C4-2B (cell line): ENCODE measurements at regions not wholly inside any gene's neighbourhood (a gene's known extent, or its start where the extent isn't known, plus 50 kb on each side); places are given as distances from the start of the nearest gene placed in this dataset.

Experiments
- H3K27ac ChIP-seq: fragments of 450-650 bp; 2 replicates; pipeline ENCODE4 v1.5.1; 2017
- ZFX ChIP-seq: fragments of 450-650 bp; IDR thresholded peaks from 2 replicates; pipeline ENCODE4 v1.6.1; 2017
- TF ChIP-seq, protein P1 (sequence below): fragments of 450-650 bp; conservative IDR thresholded peaks from 2 replicates; pipeline ENCODE4 v1.5.1; 2017; ENCODE audit warnings: mild to moderate bottlenecking

DNA sequence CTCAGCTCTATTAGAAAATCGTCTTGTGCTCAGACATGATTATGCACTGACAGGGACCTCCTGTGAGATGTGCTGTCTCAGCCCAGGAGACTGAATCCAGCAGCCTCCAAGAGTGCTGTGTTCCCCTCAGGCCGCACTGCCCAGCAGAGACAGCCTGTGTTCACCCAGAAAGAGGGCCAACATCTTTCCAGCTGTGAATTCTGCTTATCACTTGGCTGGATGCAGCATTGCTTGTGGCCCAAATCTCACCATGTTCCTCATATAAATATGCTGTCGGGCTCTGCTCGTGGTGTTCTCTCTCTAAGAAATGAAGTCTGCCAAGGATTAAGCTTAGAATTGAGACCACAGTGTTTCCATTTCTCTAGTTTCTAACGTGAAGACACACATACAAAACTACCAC lies 983.0 kb upstream of the WWC1 start:
- no peak for TF ChIP-seq ZFX
- TF ChIP-seq, protein P1, sequence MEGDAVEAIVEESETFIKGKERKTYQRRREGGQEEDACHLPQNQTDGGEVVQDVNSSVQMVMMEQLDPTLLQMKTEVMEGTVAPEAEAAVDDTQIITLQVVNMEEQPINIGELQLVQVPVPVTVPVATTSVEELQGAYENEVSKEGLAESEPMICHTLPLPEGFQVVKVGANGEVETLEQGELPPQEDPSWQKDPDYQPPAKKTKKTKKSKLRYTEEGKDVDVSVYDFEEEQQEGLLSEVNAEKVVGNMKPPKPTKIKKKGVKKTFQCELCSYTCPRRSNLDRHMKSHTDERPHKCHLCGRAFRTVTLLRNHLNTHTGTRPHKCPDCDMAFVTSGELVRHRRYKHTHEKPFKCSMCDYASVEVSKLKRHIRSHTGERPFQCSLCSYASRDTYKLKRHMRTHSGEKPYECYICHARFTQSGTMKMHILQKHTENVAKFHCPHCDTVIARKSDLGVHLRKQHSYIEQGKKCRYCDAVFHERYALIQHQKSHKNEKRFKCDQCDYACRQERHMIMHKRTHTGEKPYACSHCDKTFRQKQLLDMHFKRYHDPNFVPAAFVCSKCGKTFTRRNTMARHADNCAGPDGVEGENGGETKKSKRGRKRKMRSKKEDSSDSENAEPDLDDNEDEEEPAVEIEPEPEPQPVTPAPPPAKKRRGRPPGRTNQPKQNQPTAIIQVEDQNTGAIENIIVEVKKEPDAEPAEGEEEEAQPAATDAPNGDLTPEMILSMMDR, result no peak
- no peak overlapping the region for H3K27ac ChIP-seq

DNA sequence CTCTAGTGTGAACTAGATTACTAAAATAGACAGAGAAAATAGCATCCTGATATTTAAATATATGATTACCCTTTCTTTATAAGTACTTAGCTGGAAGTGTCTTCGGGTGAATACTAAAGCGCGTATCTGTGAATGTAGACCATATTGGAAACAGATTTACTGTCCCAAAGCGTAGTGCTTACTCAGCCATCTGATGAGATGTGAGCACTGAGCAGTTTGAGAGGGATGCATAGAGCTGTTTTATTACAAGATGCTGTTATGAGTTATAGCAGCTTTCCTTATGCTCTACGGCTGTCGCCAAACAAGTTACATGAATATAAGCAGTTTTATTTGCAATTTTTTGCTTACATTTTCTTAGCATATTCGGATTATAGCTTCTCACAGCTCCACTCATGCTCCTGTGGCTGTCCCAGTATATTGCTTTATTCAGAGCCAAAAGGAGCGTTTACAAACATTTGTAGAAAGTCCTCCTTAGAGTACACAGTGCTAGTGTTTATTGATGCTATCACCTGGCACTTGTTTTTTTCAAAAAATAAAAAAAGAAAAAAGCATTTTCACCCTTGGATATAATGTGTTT lies 981.4 kb upstream of the WWC1 start:
- no peak overlapping the region for H3K27ac ChIP-seq
- TF ChIP-seq ZFX, result no peak
- TF ChIP-seq, protein P1, result no peak; the same call in 1 of the 2 replicates

DNA sequence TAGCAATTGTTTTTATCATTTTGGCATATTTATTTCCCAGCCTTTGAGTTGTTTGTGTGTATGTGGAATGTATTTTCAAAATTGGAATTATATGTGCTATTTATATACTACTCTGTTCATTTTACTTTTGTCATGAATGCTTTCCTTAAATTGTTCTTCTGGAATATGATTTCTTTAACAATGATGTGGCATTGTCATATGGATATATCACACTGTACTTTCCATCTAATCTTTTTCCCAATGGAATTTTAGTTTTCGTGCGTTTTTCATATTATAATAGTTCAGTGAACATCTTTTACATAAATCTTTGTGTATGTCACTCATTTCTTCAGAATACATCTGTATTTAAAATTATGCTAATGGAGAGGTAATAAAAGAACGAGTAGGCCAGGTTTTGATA lies 980.1 kb upstream of the WWC1 start:
- no peak overlapping the region for H3K27ac ChIP-seq
- no peak for TF ChIP-seq ZFX
- TF ChIP-seq, protein P1, result no peak

DNA sequence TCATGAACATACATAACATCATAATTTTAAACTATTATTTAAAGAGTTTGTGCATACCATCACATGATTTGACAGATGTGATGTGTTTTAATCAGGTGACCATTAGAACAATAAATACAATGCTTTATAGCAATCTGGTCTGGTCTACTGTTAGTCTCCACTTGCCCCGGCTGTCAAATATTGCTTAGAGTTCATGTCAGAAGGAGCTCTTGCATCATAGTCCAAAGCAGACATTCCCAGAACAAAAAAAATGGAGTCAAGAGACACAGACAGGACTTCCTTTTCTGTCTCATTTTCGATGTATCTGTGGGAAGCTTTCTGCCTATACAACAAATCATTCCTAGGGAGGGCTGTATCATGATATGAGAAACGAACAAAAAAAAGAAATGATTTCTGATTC lies 979.2 kb upstream of the WWC1 start:
- no peak overlapping the region for H3K27ac ChIP-seq
- TF ChIP-seq, protein P1, result no peak
- no peak for TF ChIP-seq ZFX

DNA sequence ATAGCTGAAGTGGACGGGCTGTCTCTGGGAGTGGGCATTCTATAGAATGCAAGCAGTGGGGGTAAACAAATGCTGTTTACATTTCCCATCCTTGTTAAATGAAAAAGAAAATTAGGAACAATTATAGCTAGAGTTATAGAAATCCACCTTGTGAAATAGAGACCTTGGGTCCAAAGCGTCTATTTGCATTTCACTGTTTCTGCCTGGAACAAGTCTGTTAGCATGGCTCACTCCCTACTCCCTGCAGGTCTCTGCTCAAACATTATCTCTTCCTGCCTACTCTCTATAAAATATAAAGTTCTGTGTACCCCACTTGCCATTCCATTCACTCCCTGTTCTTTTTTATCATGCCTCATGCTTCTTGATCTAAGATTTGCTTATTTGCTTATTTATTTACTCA lies 975.7 kb upstream of the WWC1 start:
- TF ChIP-seq, protein P1, result no peak
- TF ChIP-seq ZFX, result no peak
- no peak overlapping the region for H3K27ac ChIP-seq

DNA sequence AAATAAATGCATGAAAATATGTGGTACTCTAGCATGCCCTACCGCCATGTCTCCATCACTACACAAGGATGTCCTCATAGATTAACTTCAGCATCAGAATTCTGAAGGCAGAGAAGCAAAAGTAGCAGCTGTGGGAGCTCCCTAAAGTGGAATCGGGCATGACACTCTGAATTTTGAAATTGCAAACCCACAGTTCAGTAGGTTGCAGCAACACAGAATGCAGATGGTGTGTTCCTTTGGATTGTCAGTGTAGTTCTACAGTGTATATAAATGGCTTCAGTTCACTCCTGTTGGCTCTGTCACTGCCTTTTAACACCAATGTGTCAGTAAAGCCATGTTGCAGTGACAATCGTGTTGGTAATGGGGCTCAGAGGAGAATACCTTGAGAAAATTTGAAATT lies 973.6 kb upstream of the WWC1 start:
- no peak overlapping the region for H3K27ac ChIP-seq
- no peak for TF ChIP-seq ZFX
- TF ChIP-seq, protein P1, result no peak

DNA sequence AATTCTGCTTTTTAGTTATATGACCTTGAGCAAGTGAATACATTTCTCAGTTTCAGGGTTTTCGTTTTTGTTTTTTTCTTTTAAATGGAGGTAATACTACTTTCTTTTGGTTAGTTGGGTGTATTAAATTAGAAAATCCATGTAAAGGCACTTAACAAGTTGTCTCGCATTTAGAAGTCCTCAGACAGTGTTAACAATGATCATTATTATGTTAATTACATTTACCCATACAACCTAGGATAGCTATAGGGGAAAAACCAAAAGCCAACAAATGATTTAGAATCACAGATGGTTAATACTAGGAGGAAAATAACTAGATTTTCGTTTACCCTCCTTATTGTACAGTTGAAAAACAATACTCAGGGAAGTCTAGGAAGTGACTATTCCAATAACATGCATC lies 972.2 kb upstream of the WWC1 start:
- no peak overlapping the region for H3K27ac ChIP-seq
- no peak for TF ChIP-seq ZFX
- TF ChIP-seq, protein P1, result no peak
